ENCODE measurements at regions not wholly inside any gene's neighbourhood (a gene's known extent, or its start where the extent isn't known, plus 50 kb on each side); places are given as distances from the start of the nearest gene placed in this dataset.

- no peak for TF ChIP-seq POLR2A (IDR thresholded peaks at IDR 0.05; ENCODE audit: low read depth, low read length)
- TF ChIP-seq TAF1 (IDR thresholded peaks at IDR 0.05; ENCODE audit: low read depth, low read length): no peak
Observed at GRCh38 chr11:97048481-97048880, 658.7 kb downstream of the JRKL start.

Data from GM12891 (cell line).